ENCODE measurements at regions not wholly inside any gene's neighbourhood (a gene's known extent, or its start where the extent isn't known, plus 50 kb on each side); places are given as distances from the start of the nearest gene placed in this dataset.

DNA sequence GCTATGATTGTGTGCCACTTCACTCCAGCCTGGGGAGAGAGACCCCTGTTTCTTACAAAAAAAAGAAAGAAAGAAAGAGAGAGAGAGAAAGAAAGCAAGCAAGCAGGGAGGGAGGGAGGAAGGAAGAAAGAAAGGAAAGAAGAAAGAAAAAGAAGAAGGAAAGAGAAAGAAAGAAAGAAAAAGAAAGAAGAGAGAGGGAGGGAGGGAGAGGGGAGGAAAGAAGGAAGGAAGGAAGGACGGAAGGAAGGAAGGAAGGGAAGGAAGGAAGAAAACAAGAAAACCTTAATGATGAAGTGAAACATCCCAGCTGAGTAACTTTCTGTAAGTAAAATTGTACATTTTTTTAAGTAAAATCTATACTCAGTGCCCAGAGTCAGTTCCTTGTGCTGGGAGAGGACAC is 75.5 kb upstream of the GLS start:
- no peaks in the 10 kb centered on the region for H3K27me3 ChIP-seq
- no peaks in the 10 kb centered on the region for H3K9me3 ChIP-seq
- no peak overlapping the region for H3K27ac ChIP-seq
- no peaks in the 10 kb centered on the region for H3K4me1 ChIP-seq (ENCODE audit: control insufficient read depth in 1 of 2, insufficient read depth in 1 of 2, low read depth in 1 of 2, low read length in 1 of 2)
- H3K36me3 ChIP-seq = no peaks in the 10 kb centered on the region
- no peak for TF ChIP-seq CTCF (IDR thresholded peaks at IDR 0.05)
- H3K4me3 ChIP-seq (ENCODE audit: low read depth in 1 of 2, low read length in 1 of 2) = no peak overlapping the region

GRCh38 chr2:190805843-190806242 is 74.8 kb upstream of the GLS start:
- TF ChIP-seq CTCF (IDR thresholded peaks at IDR 0.05) = no peak
- no peaks in the 10 kb centered on the region for H3K9me3 ChIP-seq
- no peak overlapping the region for H3K4me3 ChIP-seq (ENCODE audit: low read depth in 1 of 2, low read length in 1 of 2)
- H3K4me1 ChIP-seq (ENCODE audit: control insufficient read depth in 1 of 2, insufficient read depth in 1 of 2, low read depth in 1 of 2, low read length in 1 of 2) = no peaks in the 10 kb centered on the region
- H3K36me3 ChIP-seq = no peaks in the 10 kb centered on the region
- no peaks in the 10 kb centered on the region for H3K27me3 ChIP-seq
- H3K27ac ChIP-seq = no peak overlapping the region

DNA sequence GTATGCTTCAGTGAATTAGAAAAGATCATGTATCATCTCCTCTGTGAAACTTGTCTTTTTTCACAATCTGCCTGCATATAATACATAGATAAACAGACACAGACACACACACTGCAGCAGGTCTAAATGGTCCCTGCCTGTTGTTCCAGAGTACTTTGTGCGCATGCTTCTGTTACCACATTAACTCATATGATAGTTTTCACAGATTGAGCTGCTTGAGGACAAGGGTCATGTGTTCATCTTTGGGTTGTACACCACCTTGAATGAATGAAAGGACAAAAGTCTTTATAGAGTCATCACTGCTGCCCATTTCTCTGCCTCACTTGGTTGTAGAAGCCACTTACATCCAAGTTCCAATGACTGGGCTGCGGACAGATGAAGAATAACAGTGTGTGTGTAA is 72.7 kb upstream of the GLS start:
- Histone ChIP-seq H3K36me3 (no peaks in the 10 kb centered on the region), H3K4me1 (ENCODE audit: control insufficient read depth in 1 of 2, insufficient read depth in 1 of 2, low read depth in 1 of 2, low read length in 1 of 2) (no peaks in the 10 kb centered on the region), H3K9me3 (no peaks in the 10 kb centered on the region), H3K4me3 (ENCODE audit: low read depth in 1 of 2, low read length in 1 of 2) (no peak overlapping the region), H3K27ac (no peak overlapping the region), H3K27me3 (no peaks in the 10 kb centered on the region)
- no peak for TF ChIP-seq CTCF (IDR thresholded peaks at IDR 0.05)

GRCh38 chr2:190809139-190809764 is 71.4 kb upstream of the GLS start:
- no peak for TF ChIP-seq CTCF (IDR thresholded peaks at IDR 0.05)
- no peaks in the 10 kb centered on the region for H3K4me1 ChIP-seq (ENCODE audit: control insufficient read depth in 1 of 2, insufficient read depth in 1 of 2, low read depth in 1 of 2, low read length in 1 of 2)
- no peak overlapping the region for H3K27ac ChIP-seq
- H3K9me3 ChIP-seq = no peaks in the 10 kb centered on the region
- H3K27me3 ChIP-seq = no peaks in the 10 kb centered on the region
- no peaks in the 10 kb centered on the region for H3K36me3 ChIP-seq
- no peak overlapping the region for H3K4me3 ChIP-seq (ENCODE audit: low read depth in 1 of 2, low read length in 1 of 2)

DNA sequence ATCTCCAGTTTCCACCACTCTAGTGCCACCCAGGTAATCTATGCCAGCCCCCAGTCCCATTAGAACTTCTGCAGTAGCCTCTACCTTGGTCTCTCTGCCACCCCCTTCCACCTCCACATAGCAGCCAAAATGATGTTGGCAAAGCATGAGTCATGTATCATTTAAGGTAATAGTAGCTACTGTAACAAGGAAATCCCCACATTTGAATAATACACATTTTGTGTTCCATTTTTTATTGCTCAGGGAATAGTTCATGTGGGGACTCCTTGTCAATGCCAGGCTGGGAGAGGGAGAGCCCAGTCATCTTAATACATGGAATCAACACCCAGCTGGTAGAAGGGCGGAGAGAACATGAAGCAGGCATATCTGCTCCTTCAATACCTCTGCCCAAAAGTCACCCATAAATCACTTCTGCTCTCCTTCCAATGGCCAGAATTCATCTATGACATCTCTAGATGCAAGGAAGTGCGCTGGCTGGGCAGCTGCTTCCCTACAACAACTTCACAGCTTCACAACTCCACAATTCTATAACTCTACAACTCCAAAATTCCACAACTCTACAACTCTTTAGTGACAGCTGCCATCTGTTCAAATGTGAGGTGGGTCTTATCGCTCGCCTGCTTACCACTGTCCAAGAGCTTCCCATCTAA is 70.6 kb upstream of the GLS start:
- H3K4me3 ChIP-seq (ENCODE audit: low read depth in 1 of 2, low read length in 1 of 2) = no peak overlapping the region
- no peaks in the 10 kb centered on the region for H3K9me3 ChIP-seq
- no peak overlapping the region for H3K27ac ChIP-seq
- TF ChIP-seq CTCF (IDR thresholded peaks at IDR 0.05) = no peak
- H3K36me3 ChIP-seq = no peaks in the 10 kb centered on the region
- H3K4me1 ChIP-seq (ENCODE audit: control insufficient read depth in 1 of 2, insufficient read depth in 1 of 2, low read depth in 1 of 2, low read length in 1 of 2) = no peaks in the 10 kb centered on the region
- no peaks in the 10 kb centered on the region for H3K27me3 ChIP-seq

Measured in neutrophil (primary cell).